ENCODE measurements at regions not wholly inside any gene's neighbourhood (a gene's known extent, or its start where the extent isn't known, plus 50 kb on each side); places are given as distances from the start of the nearest gene placed in this dataset.

GRCh38 chr2:14189929-14190328 is 442.6 kb upstream of the LRATD1 start:
- no peaks in the 10 kb centered on the region for H3K36me3 ChIP-seq
- DNase-seq (ENCODE audit: extremely low spot score in 2 of 2): no peak
- no peak overlapping the region for H3K27ac ChIP-seq
- H3K9me3 ChIP-seq: no peaks in the 10 kb centered on the region
- no peak for TF ChIP-seq CTCF (IDR thresholded peaks at IDR 0.05)
- no peak for TF ChIP-seq POLR2AphosphoS5 (IDR thresholded peaks at IDR 0.05; ENCODE audit: insufficient read depth in 1 of 2, low read depth in 1 of 2)
- TF ChIP-seq POLR2A (IDR thresholded peaks at IDR 0.05): no peak
- H3K4me3 ChIP-seq: no peak overlapping the region
- intact Hi-C loops (cut with DNase I): no loop called here
- no peaks in the 10 kb centered on the region for H3K4me1 ChIP-seq
- no peaks in the 10 kb centered on the region for H3K27me3 ChIP-seq

GRCh38 chr2:14194233-14194632 is 438.3 kb upstream of the LRATD1 start:
- Histone ChIP-seq H3K36me3 (no peaks in the 10 kb centered on the region), H3K27ac (no peak overlapping the region), H3K9me3 (no peaks in the 10 kb centered on the region), H3K27me3 (no peaks in the 10 kb centered on the region), H3K4me1 (no peaks in the 10 kb centered on the region), H3K4me3 (no peak overlapping the region)
- no peak for DNase-seq (ENCODE audit: extremely low spot score in 2 of 2)
- intact Hi-C loops (cut with DNase I): no loop called here
- no peak for TF ChIP-seq POLR2A (IDR thresholded peaks at IDR 0.05)
- TF ChIP-seq POLR2AphosphoS5 (IDR thresholded peaks at IDR 0.05; ENCODE audit: insufficient read depth in 1 of 2, low read depth in 1 of 2): no peak
- no peak for TF ChIP-seq CTCF (IDR thresholded peaks at IDR 0.05)

- intact Hi-C loops (cut with DNase I): no loop called here
- no peak overlapping the region for H3K27ac ChIP-seq
- H3K4me1 ChIP-seq: no peaks in the 10 kb centered on the region
- H3K9me3 ChIP-seq: no peaks in the 10 kb centered on the region
- H3K27me3 ChIP-seq: no peaks in the 10 kb centered on the region
- no peak overlapping the region for H3K4me3 ChIP-seq
- no peak for TF ChIP-seq POLR2AphosphoS5 (IDR thresholded peaks at IDR 0.05; ENCODE audit: insufficient read depth in 1 of 2, low read depth in 1 of 2)
- TF ChIP-seq CTCF (IDR thresholded peaks at IDR 0.05): no peak
- TF ChIP-seq POLR2A (IDR thresholded peaks at IDR 0.05): no peak
- H3K36me3 ChIP-seq: no peaks in the 10 kb centered on the region
- no peak for DNase-seq (ENCODE audit: extremely low spot score in 2 of 2)
Observed at GRCh38 chr2:14197293-14197692, 435.2 kb upstream of the LRATD1 start.

GRCh38 chr2:14199040-14199439 is 433.5 kb upstream of the LRATD1 start:
- no peak for DNase-seq (ENCODE audit: extremely low spot score in 2 of 2)
- H3K27me3 ChIP-seq: no peaks in the 10 kb centered on the region
- intact Hi-C loops (cut with DNase I): no loop called here
- H3K36me3 ChIP-seq: no peaks in the 10 kb centered on the region
- H3K4me3 ChIP-seq: no peak overlapping the region
- H3K4me1 ChIP-seq: no peaks in the 10 kb centered on the region
- no peak overlapping the region for H3K27ac ChIP-seq
- no peak for TF ChIP-seq CTCF (IDR thresholded peaks at IDR 0.05)
- TF ChIP-seq POLR2A (IDR thresholded peaks at IDR 0.05): no peak
- TF ChIP-seq POLR2AphosphoS5 (IDR thresholded peaks at IDR 0.05; ENCODE audit: insufficient read depth in 1 of 2, low read depth in 1 of 2): no peak
- H3K9me3 ChIP-seq: no peaks in the 10 kb centered on the region

GRCh38 chr2:14219306-14219705 is 413.2 kb upstream of the LRATD1 start:
- TF ChIP-seq CTCF (IDR thresholded peaks at IDR 0.05) (no peak), POLR2A (IDR thresholded peaks at IDR 0.05) (no peak), POLR2AphosphoS5 (IDR thresholded peaks at IDR 0.05; ENCODE audit: insufficient read depth in 1 of 2, low read depth in 1 of 2) (no peak)
- intact Hi-C loops (cut with DNase I): no loop called here

More at GRCh38 chr2:14219306-14219705, 413.2 kb upstream of the LRATD1 start:
- no peak overlapping the region for H3K27ac ChIP-seq
- H3K27me3 ChIP-seq: no peaks in the 10 kb centered on the region
- no peaks in the 10 kb centered on the region for H3K9me3 ChIP-seq
- no peaks in the 10 kb centered on the region for H3K4me1 ChIP-seq
- no peak overlapping the region for H3K4me3 ChIP-seq
- DNase-seq (ENCODE audit: extremely low spot score in 2 of 2): no peak
- no peaks in the 10 kb centered on the region for H3K36me3 ChIP-seq

All from vagina (tissue), 2 donors.